ENCODE measurements at regions not wholly inside any gene's neighbourhood (a gene's known extent, or its start where the extent isn't known, plus 50 kb on each side); places are given as distances from the start of the nearest gene placed in this dataset.

DNA sequence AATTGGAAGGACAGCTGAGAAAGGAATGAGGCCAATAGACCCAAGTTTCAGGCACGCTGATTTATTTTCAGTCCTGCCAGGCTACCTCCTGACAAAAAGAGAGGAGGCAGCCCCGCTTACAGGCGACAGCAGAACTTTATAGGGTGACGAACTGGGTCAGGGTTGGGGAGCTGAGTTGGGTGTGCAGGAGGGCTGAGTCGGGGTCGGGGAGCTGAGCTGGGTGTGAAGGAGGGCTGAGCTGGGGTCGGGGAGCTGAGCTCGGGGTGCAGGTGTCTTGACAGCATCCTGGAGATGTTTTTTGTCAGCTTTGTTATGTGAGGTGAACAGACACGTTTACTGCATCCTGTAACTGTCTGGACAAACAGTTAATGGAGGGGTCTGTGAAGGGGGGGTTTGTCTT lies 342.2 kb downstream of the ADCYAP1 start:
- TF ChIP-seq, protein P1, sequence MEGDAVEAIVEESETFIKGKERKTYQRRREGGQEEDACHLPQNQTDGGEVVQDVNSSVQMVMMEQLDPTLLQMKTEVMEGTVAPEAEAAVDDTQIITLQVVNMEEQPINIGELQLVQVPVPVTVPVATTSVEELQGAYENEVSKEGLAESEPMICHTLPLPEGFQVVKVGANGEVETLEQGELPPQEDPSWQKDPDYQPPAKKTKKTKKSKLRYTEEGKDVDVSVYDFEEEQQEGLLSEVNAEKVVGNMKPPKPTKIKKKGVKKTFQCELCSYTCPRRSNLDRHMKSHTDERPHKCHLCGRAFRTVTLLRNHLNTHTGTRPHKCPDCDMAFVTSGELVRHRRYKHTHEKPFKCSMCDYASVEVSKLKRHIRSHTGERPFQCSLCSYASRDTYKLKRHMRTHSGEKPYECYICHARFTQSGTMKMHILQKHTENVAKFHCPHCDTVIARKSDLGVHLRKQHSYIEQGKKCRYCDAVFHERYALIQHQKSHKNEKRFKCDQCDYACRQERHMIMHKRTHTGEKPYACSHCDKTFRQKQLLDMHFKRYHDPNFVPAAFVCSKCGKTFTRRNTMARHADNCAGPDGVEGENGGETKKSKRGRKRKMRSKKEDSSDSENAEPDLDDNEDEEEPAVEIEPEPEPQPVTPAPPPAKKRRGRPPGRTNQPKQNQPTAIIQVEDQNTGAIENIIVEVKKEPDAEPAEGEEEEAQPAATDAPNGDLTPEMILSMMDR (conservative IDR thresholded peaks at IDR 0.05; ENCODE audit: low read length) = no peak
- H3K4me3 ChIP-seq (ENCODE audit: low read length) = no peak overlapping the region
- DNase-seq (ENCODE audit: low read depth) = no peak

DNA sequence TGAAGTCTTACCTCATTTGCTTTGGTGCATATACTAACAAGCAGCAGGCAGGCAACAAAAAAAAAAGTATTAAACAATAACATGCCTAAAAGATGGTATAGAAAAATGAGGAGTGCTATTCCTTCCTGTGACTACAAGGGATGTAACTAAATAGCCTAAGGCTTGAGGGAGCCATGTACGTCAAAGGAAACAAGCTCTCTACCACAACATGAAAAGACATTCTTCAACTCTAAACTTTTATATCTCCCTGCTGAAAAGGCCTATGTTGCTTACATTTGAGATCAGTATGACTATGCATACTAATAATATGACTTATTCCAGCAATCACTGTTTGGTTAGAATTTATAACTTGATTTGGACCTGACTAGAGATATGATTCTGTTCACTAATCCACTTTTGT lies 347.9 kb downstream of the ADCYAP1 start:
- TF ChIP-seq, protein P1 (conservative IDR thresholded peaks at IDR 0.05; ENCODE audit: low read length) = no peak
- no peak overlapping the region for H3K4me3 ChIP-seq (ENCODE audit: low read length)
- DNase-seq (ENCODE audit: low read depth) = no peak

DNA sequence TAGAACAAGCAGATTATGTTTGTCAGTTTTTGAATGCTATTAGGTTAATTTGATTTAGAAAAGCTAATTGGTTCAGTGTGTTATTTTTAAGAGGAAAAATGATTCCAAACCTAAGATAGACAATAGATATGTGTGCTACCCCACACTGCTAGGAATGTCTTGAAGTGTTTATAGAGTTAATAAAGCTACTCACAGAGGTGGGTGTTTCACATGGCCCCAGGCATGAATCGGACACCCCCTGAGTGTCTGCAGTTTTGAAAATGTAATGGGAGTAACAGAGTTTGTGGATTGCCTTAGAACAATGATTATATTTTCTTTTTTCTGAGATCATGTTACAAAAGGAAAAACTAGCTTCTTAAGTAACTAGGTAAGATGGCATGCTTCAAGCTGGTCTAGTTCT lies 348.3 kb downstream of the ADCYAP1 start:
- no peak for DNase-seq (ENCODE audit: low read depth)
- TF ChIP-seq, protein P1 (conservative IDR thresholded peaks at IDR 0.05; ENCODE audit: low read length) = no peak

DNA sequence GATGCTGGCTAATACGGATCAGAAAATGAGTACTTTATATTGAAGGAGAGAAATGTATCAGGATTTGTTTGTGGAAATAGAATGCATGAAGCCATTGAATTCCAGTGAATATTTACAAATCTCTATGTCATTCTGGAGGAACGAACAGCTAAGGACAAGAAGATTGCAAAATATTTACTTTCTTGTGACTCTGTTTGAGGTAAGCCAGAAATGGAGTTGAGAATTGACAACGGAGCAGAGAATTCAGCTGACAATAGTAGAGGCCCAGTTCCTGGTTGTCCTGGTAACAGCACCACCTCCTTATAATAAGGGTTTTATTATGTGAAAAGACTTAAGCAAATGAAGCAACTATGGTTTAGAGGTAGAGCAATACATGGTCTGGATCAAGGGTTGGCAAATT lies 349.2 kb downstream of the ADCYAP1 start:
- DNase-seq (ENCODE audit: low read depth) = no peak
- TF ChIP-seq, protein P1 (conservative IDR thresholded peaks at IDR 0.05; ENCODE audit: low read length) = no peak
- no peak overlapping the region for H3K4me3 ChIP-seq (ENCODE audit: low read length)

More for the DNA sequence above, 348.3 kb downstream of the ADCYAP1 start:
- H3K4me3 ChIP-seq (ENCODE audit: low read length) = no peak overlapping the region

DNA sequence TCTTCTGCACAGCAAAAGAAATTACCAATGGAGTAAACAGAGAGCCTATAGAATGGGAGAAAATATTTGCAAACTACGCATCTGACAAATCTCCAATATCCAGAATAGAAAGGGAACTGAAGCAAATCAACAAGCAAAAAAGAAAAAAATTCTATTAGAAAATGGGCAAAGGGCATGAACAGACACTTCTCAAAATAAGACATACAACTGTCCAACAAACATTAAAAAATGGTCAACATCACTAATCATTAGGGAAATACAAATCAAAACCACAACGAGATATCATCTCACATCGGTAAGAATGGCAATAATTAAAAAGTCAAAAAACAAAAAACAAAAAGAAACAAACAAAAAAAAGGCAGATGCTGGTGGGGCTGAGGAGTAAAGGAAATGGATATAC lies 356.4 kb downstream of the ADCYAP1 start:
- no peak overlapping the region for H3K4me3 ChIP-seq (ENCODE audit: low read length)
- TF ChIP-seq, protein P1 (conservative IDR thresholded peaks at IDR 0.05; ENCODE audit: low read length) = no peak
- no peak for DNase-seq (ENCODE audit: low read depth)

DNA sequence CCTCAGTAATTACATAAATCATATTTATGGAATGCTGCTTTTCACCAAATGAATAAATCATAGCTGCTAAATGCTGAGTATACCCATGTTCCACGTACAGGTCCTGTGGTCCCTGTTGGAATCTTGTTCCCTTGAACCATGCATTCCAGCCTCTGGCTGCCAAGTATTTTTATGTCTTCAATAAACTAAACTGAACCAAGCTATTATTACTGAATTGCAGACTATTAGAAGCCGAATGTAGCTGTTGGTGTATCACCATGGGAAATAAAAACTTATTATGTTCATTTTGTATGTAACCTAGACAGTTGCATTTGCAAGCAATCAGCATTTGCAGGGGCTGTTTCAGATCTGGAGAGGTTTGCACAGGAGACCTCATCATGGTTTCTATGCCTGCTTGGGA lies 362.4 kb downstream of the ADCYAP1 start:
- TF ChIP-seq, protein P1 (conservative IDR thresholded peaks at IDR 0.05; ENCODE audit: low read length) = no peak
- no peak overlapping the region for H3K4me3 ChIP-seq (ENCODE audit: low read length)
- DNase-seq (ENCODE audit: low read depth) = no peak

DNA sequence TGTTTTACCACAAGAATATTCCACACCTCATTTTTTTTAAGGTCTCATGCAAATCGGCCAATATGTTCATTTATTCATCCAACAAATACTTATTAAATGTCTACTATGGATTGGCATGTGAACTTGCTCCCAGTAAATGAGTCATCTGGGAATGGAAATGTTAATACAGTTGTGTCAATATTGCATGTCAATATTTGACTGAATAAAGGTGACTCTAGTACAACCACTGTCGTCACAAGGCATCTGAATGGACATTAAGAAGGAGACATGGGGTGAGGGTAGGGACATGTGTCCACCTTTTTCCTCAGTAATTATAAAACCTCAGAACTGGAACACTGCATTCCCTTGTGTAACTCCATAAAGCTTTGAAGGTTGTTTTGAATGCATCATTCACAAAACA lies 365.4 kb downstream of the ADCYAP1 start:
- no peak for DNase-seq (ENCODE audit: low read depth)
- TF ChIP-seq, protein P1 (conservative IDR thresholded peaks at IDR 0.05; ENCODE audit: low read length) = no peak
- H3K4me3 ChIP-seq (ENCODE audit: low read length) = no peak overlapping the region

Measured in AG10803 (cell line).